ENCODE measurements at regions not wholly inside any gene's neighbourhood (a gene's known extent, or its start where the extent isn't known, plus 50 kb on each side); places are given as distances from the start of the nearest gene placed in this dataset.

GRCh38 chr2:149653831-149654445, 66.4 kb upstream of the MMADHC start:
- no peak overlapping the region for H3K27ac ChIP-seq
- TF ChIP-seq, protein P1, sequence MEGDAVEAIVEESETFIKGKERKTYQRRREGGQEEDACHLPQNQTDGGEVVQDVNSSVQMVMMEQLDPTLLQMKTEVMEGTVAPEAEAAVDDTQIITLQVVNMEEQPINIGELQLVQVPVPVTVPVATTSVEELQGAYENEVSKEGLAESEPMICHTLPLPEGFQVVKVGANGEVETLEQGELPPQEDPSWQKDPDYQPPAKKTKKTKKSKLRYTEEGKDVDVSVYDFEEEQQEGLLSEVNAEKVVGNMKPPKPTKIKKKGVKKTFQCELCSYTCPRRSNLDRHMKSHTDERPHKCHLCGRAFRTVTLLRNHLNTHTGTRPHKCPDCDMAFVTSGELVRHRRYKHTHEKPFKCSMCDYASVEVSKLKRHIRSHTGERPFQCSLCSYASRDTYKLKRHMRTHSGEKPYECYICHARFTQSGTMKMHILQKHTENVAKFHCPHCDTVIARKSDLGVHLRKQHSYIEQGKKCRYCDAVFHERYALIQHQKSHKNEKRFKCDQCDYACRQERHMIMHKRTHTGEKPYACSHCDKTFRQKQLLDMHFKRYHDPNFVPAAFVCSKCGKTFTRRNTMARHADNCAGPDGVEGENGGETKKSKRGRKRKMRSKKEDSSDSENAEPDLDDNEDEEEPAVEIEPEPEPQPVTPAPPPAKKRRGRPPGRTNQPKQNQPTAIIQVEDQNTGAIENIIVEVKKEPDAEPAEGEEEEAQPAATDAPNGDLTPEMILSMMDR (conservative IDR thresholded peaks at IDR 0.05): no peak
- no peak for TF ChIP-seq ZFX (IDR thresholded peaks at IDR 0.05)

DNA sequence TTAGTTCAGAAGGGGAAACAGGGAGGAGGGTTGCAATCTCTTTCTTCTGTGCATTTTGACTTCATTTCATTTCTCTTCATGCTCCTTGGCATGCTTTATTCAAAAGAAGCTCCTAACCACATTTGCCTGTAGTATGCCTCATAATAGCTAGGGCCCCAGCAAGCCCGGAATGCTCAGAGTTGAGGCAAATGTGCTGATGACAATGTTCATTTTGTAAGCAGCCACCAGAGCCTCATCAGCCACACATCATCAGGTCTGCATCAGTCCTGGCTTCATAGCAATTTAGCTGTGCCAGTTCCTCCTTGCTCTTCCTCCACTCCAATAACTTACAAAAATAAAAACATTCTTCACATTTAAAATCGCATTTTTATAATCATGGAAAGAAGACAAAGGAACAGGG, 65.4 kb upstream of the MMADHC start:
- no peak overlapping the region for H3K27ac ChIP-seq
- TF ChIP-seq ZFX (IDR thresholded peaks at IDR 0.05): no peak
- TF ChIP-seq, protein P1 (conservative IDR thresholded peaks at IDR 0.05): no peak

GRCh38 chr2:149652526-149652925, 65.0 kb upstream of the MMADHC start:
- TF ChIP-seq, protein P1 (conservative IDR thresholded peaks at IDR 0.05): no peak
- TF ChIP-seq ZFX (IDR thresholded peaks at IDR 0.05): no peak
- no peak overlapping the region for H3K27ac ChIP-seq

DNA sequence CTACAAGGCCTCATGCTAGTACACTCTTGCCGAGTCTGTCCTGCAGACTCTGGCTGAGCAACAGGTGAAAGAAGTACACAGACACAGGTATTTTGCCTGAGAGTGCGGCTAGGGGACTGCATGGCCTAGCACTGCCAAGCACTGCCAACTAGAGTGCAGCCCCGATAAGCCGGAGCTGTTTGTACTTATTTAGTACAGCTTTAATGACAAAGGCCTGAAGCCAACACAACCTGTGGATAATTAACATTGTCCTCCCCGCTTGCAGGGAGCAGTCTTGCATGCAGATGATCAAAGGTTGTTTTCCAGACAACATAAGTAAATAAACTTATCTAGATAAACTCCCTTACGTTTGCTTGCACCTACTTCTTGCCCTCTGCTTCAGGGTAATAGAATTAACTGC, 63.7 kb upstream of the MMADHC start:
- peak overlapping the region; percentile 24; the same call in 1 of the 2 replicates for H3K27ac ChIP-seq
- TF ChIP-seq, protein P1 (conservative IDR thresholded peaks at IDR 0.05): no peak
- TF ChIP-seq ZFX (IDR thresholded peaks at IDR 0.05): no peak

DNA sequence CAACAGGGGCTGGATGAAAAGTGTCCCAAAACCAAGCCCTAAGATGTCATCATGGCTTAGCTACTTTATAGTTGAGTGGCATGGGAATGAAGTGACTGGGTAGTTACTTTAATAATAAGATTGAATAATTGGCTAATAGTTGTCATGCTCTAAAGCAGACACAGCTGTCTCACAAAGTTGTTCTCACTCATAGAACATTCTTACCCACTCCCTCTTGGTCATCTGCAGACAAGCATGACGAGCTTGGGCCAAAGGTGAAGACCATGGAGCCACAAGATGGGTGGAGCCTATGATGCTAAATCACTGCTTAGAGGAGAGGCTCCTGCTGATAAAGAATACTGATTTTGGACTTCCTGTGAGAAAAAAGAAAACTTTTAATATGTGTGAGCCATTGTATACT, 62.4 kb upstream of the MMADHC start:
- TF ChIP-seq, protein P1 (conservative IDR thresholded peaks at IDR 0.05): no peak
- no peak for TF ChIP-seq ZFX (IDR thresholded peaks at IDR 0.05)
- no peak overlapping the region for H3K27ac ChIP-seq

- H3K27ac ChIP-seq: no peak overlapping the region
- TF ChIP-seq, protein P1 (conservative IDR thresholded peaks at IDR 0.05): no peak
- no peak for TF ChIP-seq ZFX (IDR thresholded peaks at IDR 0.05)
Observed at GRCh38 chr2:149648282-149649030, 60.9 kb upstream of the MMADHC start.

DNA sequence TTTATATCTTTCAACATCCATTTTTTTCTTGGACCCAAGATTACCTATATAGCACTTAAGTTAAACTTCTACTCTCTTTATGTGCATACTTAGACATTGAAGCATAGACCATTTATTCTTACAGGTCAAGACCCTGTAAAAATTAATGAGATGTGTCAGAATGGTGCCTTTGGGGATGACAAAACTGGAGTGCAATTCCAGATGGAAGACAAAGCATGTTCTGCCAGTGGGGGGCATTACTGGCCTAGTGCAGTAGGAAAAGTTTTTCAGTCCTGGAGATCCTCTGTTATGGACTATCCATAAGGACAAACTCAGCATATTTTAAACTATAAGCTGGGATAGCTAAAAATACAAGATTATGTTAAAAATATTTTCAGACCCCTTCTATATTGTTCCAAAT, 57.8 kb upstream of the MMADHC start:
- no peak for TF ChIP-seq ZFX (IDR thresholded peaks at IDR 0.05)
- TF ChIP-seq, protein P1 (conservative IDR thresholded peaks at IDR 0.05): no peak; the same call in 1 of the 2 replicates
- no peak overlapping the region for H3K27ac ChIP-seq

Data from C4-2B (cell line).